OCI-LY3 (cell line): ENCODE measurements at regions not wholly inside any gene's neighbourhood (a gene's known extent, or its start where the extent isn't known, plus 50 kb on each side); places are given as distances from the start of the nearest gene placed in this dataset.

ENCODE experiments used
- H2AFZ ChIP-seq: fragments of 200-600, 300-600 bp; shearing (Covaris generic); 2 replicates; pipeline ENCODE4 v1.6.0; 2014; ENCODE audit warnings: antibody characterized with exemption, low read depth, low read length
- H3K27ac ChIP-seq: fragments of 200-600, 300-600 bp; sonication (generic); 2 replicates; pipeline ENCODE4 v1.5.1; 2014; ENCODE audit warnings: mild to moderate bottlenecking, low read length, moderate library complexity, mixed read lengths
- H3K27me3 ChIP-seq: fragments of 200-600, 300-600 bp; sonication (generic); 2 replicates; pipeline ENCODE4 v1.6.1; 2014; ENCODE audit warnings: low read depth, low read length, mixed read lengths
- H3K36me3 ChIP-seq: fragments of 200-600, 300-600 bp; sonication (generic); replicated peaks from 2 replicates; pipeline ENCODE3; 2014; ENCODE audit warnings: low read depth, low read length, mixed read lengths
- H3K4me1 ChIP-seq: fragments of 300-600, 200-600 bp; sonication (generic); 2 replicates; pipeline ENCODE4 v1.6.1; 2014; ENCODE audit warnings: low read length, mixed read lengths
- H3K4me2 ChIP-seq: fragments of 200-600, 300-600 bp; sonication (generic); 2 replicates; pipeline ENCODE4 v1.6.1; 2014; ENCODE audit warnings: low read length, mixed read lengths
- H3K4me3 ChIP-seq: fragments of 300-600, 200-600 bp; sonication (generic); 2 replicates; pipeline ENCODE4 v1.5.1; 2014; ENCODE audit warnings: antibody characterized with exemption, mild to moderate bottlenecking, low read length, moderate library complexity
- H3K79me2 ChIP-seq: fragments of 300-600, 200-600 bp; shearing (Covaris generic); 2 replicates; pipeline ENCODE4 v1.6.1; 2014; ENCODE audit warnings: mild to moderate bottlenecking, low read length, mixed read lengths
- H3K9ac ChIP-seq: fragments of 300-600, 200-600 bp; shearing (Covaris generic); 2 replicates; pipeline ENCODE4 v1.6.0; 2014; ENCODE audit warnings: mild to moderate bottlenecking, low read length, moderate library complexity
- H3K9me3 ChIP-seq: fragments of 200-600, 300-600 bp; shearing (Covaris generic); 2 replicates; pipeline ENCODE4 v1.6.1; 2014; ENCODE audit warnings: low read length, mixed read lengths; ENCODE audit not compliant: insufficient read depth
- H4K20me1 ChIP-seq: fragments of 200-600, 300-600 bp; sonication (generic); 2 replicates; pipeline ENCODE4 v1.6.1; 2016; ENCODE audit warnings: low read length, mixed read lengths; ENCODE audit not compliant: insufficient read depth
- EZH2phosphoT487 ChIP-seq: fragments of 200-600 bp; shearing (Covaris generic); IDR thresholded peaks from 2 replicates; pipeline ENCODE4 v1.6.1; 2018; ENCODE audit warnings: antibody characterized with exemption, mixed run types, low read depth
- TF ChIP-seq, protein P1 (sequence below): fragments of 200-600, 300-600 bp; sonication (generic); IDR thresholded peaks from 2 replicates; pipeline ENCODE4 v1.5.1; 2014; ENCODE audit warnings: antibody characterized with exemption, low read length, low read depth

DNA sequence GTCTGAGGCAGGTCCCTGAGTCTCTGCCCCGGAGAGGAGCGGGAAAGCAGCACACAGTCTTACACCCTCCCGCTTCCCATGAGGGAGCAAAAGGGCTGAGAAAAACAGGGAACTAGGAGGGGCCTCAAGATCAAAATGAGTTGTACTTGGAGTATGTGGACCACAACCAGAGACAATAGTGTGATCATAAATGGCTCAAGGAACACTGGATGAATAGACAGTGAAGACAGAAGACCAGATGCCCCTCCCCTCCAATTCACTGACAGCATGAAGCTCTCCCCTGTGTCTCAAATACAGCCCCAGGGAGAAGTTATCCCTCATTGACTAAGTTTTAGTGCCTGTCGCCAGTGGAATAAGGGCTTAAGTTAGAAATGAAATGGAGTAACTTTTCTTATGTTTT, 191.0 kb downstream of the TFAP2A start:
- no peak overlapping the region for H3K4me3 ChIP-seq
- H3K27ac ChIP-seq: no peak overlapping the region
- H3K36me3 ChIP-seq: no peaks in the 10 kb centered on the region
- H4K20me1 ChIP-seq: no peaks in the 10 kb centered on the region
- no peaks in the 10 kb centered on the region for H3K9me3 ChIP-seq
- TF ChIP-seq EZH2phosphoT487: no peak
- TF ChIP-seq, protein P1, sequence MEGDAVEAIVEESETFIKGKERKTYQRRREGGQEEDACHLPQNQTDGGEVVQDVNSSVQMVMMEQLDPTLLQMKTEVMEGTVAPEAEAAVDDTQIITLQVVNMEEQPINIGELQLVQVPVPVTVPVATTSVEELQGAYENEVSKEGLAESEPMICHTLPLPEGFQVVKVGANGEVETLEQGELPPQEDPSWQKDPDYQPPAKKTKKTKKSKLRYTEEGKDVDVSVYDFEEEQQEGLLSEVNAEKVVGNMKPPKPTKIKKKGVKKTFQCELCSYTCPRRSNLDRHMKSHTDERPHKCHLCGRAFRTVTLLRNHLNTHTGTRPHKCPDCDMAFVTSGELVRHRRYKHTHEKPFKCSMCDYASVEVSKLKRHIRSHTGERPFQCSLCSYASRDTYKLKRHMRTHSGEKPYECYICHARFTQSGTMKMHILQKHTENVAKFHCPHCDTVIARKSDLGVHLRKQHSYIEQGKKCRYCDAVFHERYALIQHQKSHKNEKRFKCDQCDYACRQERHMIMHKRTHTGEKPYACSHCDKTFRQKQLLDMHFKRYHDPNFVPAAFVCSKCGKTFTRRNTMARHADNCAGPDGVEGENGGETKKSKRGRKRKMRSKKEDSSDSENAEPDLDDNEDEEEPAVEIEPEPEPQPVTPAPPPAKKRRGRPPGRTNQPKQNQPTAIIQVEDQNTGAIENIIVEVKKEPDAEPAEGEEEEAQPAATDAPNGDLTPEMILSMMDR: no peak
- H3K4me1 ChIP-seq: no peaks in the 10 kb centered on the region
- no peak overlapping the region for H3K9ac ChIP-seq
- H3K27me3 ChIP-seq: no peaks in the 10 kb centered on the region
- no peaks in the 10 kb centered on the region for H3K79me2 ChIP-seq
- no peak overlapping the region for H3K4me2 ChIP-seq
- H2AFZ ChIP-seq: no peak overlapping the region

DNA sequence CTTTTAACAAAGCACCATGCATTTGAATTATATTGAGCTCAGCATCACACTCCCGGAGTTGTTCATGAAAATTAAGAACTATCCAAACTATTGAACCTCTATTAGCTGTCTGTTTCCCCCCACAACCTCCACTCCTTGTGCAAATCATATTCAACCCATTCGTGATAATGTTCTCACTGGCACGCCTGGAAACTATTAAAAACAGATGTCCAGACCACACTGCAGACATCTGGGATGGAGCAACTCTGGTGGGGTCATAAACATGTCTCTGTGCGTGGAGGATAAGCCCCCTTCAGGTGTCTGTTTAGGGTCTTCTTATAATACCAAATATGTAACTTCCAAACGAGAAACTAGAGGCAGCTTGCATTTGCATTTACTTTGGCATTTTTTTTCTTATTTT, 193.7 kb downstream of the TFAP2A start:
- H2AFZ ChIP-seq: no peak overlapping the region
- H3K9me3 ChIP-seq: no peaks in the 10 kb centered on the region
- no peaks in the 10 kb centered on the region for H3K36me3 ChIP-seq
- no peaks in the 10 kb centered on the region for H3K27me3 ChIP-seq
- no peak overlapping the region for H3K4me2 ChIP-seq
- no peaks in the 10 kb centered on the region for H4K20me1 ChIP-seq
- H3K79me2 ChIP-seq: no peaks in the 10 kb centered on the region
- no peak overlapping the region for H3K27ac ChIP-seq
- H3K4me1 ChIP-seq: no peaks in the 10 kb centered on the region
- TF ChIP-seq, protein P1: no peak
- no peak for TF ChIP-seq EZH2phosphoT487
- no peak overlapping the region for H3K9ac ChIP-seq
- no peak overlapping the region for H3K4me3 ChIP-seq

- no peaks in the 10 kb centered on the region for H3K79me2 ChIP-seq
- no peaks in the 10 kb centered on the region for H3K36me3 ChIP-seq
- no peak overlapping the region for H3K27ac ChIP-seq
- no peak overlapping the region for H3K9ac ChIP-seq
- no peak overlapping the region for H2AFZ ChIP-seq
- H3K4me2 ChIP-seq: no peak overlapping the region
- H3K27me3 ChIP-seq: no peaks in the 10 kb centered on the region
- H3K9me3 ChIP-seq: no peaks in the 10 kb centered on the region
- no peaks in the 10 kb centered on the region for H3K4me1 ChIP-seq
- no peaks in the 10 kb centered on the region for H4K20me1 ChIP-seq
- H3K4me3 ChIP-seq: no peak overlapping the region
- no peak for TF ChIP-seq EZH2phosphoT487
- TF ChIP-seq, protein P1: no peak
Measured at GRCh38 chr6:10219510-10219909, 195.4 kb downstream of the TFAP2A start.

GRCh38 chr6:10217111-10217510, 197.8 kb downstream of the TFAP2A start:
- no peak overlapping the region for H3K27ac ChIP-seq
- H3K27me3 ChIP-seq: no peaks in the 10 kb centered on the region
- no peaks in the 10 kb centered on the region for H3K79me2 ChIP-seq
- no peaks in the 10 kb centered on the region for H3K4me1 ChIP-seq
- no peak overlapping the region for H3K4me3 ChIP-seq
- no peak overlapping the region for H3K9ac ChIP-seq
- no peak overlapping the region for H3K4me2 ChIP-seq
- H2AFZ ChIP-seq: no peak overlapping the region
- no peaks in the 10 kb centered on the region for H3K36me3 ChIP-seq
- no peak for TF ChIP-seq EZH2phosphoT487
- TF ChIP-seq, protein P1: no peak
- no peaks in the 10 kb centered on the region for H4K20me1 ChIP-seq
- H3K9me3 ChIP-seq: no peaks in the 10 kb centered on the region
